SK-N-SH (cell line): ENCODE measurements at regions not wholly inside any gene's neighbourhood (a gene's known extent, or its start where the extent isn't known, plus 50 kb on each side); places are given as distances from the start of the nearest gene placed in this dataset.

Source experiments
- GABPA ChIP-seq: IDR thresholded peaks from 2 replicates; pipeline ENCODE4 v1.4.0; 2012; ENCODE audit warnings: low read depth, mild to moderate bottlenecking
- POLR2AphosphoS5 ChIP-seq: IDR thresholded peaks from 2 replicates; pipeline ENCODE4 v1.6.1; 2012; ENCODE audit warnings: low read depth, low read length
- TF ChIP-seq, protein P1 (sequence below): fragments of 200-600 bp; sonication (generic); IDR thresholded peaks from 2 replicates; pipeline ENCODE4 v1.6.1; 2017; ENCODE audit warnings: antibody characterized with exemption, mild to moderate bottlenecking, moderate library complexity
- TF ChIP-seq, protein P2 (sequence below): IDR thresholded peaks from 2 replicates; pipeline ENCODE4 v1.4.0; 2012; ENCODE audit warnings: low read depth, borderline replicate concordance

DNA sequence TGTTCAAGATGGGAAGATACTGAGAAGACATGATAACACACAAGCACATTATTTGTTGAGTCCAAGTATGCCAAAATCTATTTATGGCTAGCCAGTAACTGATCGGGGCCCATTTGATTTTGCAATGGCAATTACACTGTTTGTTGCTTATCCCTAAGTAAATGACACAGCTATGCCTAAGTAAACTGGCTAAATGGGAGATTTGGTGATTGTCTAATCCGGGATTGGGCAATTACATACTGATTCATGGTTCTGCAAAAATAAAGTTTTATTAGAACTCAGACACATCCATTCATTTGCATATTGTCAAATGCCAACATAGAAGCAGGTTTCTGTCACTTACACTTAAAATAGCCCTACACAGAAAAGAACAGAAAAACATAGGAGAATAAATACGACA lies 140.2 kb upstream of the TBL1X start:
- TF ChIP-seq, protein P1, sequence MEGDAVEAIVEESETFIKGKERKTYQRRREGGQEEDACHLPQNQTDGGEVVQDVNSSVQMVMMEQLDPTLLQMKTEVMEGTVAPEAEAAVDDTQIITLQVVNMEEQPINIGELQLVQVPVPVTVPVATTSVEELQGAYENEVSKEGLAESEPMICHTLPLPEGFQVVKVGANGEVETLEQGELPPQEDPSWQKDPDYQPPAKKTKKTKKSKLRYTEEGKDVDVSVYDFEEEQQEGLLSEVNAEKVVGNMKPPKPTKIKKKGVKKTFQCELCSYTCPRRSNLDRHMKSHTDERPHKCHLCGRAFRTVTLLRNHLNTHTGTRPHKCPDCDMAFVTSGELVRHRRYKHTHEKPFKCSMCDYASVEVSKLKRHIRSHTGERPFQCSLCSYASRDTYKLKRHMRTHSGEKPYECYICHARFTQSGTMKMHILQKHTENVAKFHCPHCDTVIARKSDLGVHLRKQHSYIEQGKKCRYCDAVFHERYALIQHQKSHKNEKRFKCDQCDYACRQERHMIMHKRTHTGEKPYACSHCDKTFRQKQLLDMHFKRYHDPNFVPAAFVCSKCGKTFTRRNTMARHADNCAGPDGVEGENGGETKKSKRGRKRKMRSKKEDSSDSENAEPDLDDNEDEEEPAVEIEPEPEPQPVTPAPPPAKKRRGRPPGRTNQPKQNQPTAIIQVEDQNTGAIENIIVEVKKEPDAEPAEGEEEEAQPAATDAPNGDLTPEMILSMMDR = no peak
- TF ChIP-seq GABPA (no peak), POLR2AphosphoS5 (no peak)
- TF ChIP-seq, protein P2, sequence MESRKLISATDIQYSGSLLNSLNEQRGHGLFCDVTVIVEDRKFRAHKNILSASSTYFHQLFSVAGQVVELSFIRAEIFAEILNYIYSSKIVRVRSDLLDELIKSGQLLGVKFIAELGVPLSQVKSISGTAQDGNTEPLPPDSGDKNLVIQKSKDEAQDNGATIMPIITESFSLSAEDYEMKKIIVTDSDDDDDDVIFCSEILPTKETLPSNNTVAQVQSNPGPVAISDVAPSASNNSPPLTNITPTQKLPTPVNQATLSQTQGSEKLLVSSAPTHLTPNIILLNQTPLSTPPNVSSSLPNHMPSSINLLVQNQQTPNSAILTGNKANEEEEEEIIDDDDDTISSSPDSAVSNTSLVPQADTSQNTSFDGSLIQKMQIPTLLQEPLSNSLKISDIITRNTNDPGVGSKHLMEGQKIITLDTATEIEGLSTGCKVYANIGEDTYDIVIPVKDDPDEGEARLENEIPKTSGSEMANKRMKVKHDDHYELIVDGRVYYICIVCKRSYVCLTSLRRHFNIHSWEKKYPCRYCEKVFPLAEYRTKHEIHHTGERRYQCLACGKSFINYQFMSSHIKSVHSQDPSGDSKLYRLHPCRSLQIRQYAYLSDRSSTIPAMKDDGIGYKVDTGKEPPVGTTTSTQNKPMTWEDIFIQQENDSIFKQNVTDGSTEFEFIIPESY = no peak
